ENCODE measurements at regions not wholly inside any gene's neighbourhood (a gene's known extent, or its start where the extent isn't known, plus 50 kb on each side); places are given as distances from the start of the nearest gene placed in this dataset.

GRCh38 chr4:4687100-4687499, 145.3 kb upstream of the STX18 start:
- DNase-seq (ENCODE audit: low read depth) = no peak
- no peak for TF ChIP-seq CTCF (IDR thresholded peaks at IDR 0.05; ENCODE audit: insufficient read depth, low read depth, low read length, missing control alignments)
- H3K4me3 ChIP-seq (ENCODE audit: low read length) = no peak overlapping the region

- H3K4me3 ChIP-seq (ENCODE audit: low read length) = no peak overlapping the region
- DNase-seq (ENCODE audit: low read depth) = no peak
- TF ChIP-seq CTCF (IDR thresholded peaks at IDR 0.05; ENCODE audit: insufficient read depth, low read depth, low read length, missing control alignments) = no peak
These were observed 144.3 kb upstream of the STX18 start for GRCh38 chr4:4685810-4686795.

GRCh38 chr4:4681653-4682052, 139.8 kb upstream of the STX18 start:
- DNase-seq (ENCODE audit: low read depth) = no peak
- H3K4me3 ChIP-seq (ENCODE audit: low read length) = no peak overlapping the region
- TF ChIP-seq CTCF (IDR thresholded peaks at IDR 0.05; ENCODE audit: insufficient read depth, low read depth, low read length, missing control alignments) = no peak

GRCh38 chr4:4680758-4681157, 138.9 kb upstream of the STX18 start:
- H3K4me3 ChIP-seq (ENCODE audit: low read length) = no peak overlapping the region
- no peak for DNase-seq (ENCODE audit: low read depth)
- TF ChIP-seq CTCF (IDR thresholded peaks at IDR 0.05; ENCODE audit: insufficient read depth, low read depth, low read length, missing control alignments) = no peak

- no peak overlapping the region for H3K4me3 ChIP-seq (ENCODE audit: low read length)
- DNase-seq (ENCODE audit: low read depth) = no peak
- TF ChIP-seq CTCF (IDR thresholded peaks at IDR 0.05; ENCODE audit: insufficient read depth, low read depth, low read length, missing control alignments) = no peak
These were observed 138.4 kb upstream of the STX18 start for GRCh38 chr4:4680243-4680642.

- peak; percentile 11 for TF ChIP-seq CTCF (IDR thresholded peaks at IDR 0.05; ENCODE audit: insufficient read depth, low read depth, low read length, missing control alignments)
- H3K4me3 ChIP-seq (ENCODE audit: low read length) = no peak overlapping the region
- DNase-seq (ENCODE audit: low read depth) = no peak
These were observed 136.0 kb upstream of the STX18 start for GRCh38 chr4:4677556-4678522.
